ENCODE measurements at regions not wholly inside any gene's neighbourhood (a gene's known extent, or its start where the extent isn't known, plus 50 kb on each side); places are given as distances from the start of the nearest gene placed in this dataset.

GRCh38 chr1:182293119-182293589 is 98.4 kb downstream of the GLUL start:
- TF ChIP-seq POLR2A (IDR thresholded peaks at IDR 0.05): no peak
- TF ChIP-seq, protein P1, sequence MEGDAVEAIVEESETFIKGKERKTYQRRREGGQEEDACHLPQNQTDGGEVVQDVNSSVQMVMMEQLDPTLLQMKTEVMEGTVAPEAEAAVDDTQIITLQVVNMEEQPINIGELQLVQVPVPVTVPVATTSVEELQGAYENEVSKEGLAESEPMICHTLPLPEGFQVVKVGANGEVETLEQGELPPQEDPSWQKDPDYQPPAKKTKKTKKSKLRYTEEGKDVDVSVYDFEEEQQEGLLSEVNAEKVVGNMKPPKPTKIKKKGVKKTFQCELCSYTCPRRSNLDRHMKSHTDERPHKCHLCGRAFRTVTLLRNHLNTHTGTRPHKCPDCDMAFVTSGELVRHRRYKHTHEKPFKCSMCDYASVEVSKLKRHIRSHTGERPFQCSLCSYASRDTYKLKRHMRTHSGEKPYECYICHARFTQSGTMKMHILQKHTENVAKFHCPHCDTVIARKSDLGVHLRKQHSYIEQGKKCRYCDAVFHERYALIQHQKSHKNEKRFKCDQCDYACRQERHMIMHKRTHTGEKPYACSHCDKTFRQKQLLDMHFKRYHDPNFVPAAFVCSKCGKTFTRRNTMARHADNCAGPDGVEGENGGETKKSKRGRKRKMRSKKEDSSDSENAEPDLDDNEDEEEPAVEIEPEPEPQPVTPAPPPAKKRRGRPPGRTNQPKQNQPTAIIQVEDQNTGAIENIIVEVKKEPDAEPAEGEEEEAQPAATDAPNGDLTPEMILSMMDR (IDR thresholded peaks at IDR 0.05): no peak

All from heart left ventricle (tissue), 13 donors.